Panc1 (cell line): ENCODE measurements at regions not wholly inside any gene's neighbourhood (a gene's known extent, or its start where the extent isn't known, plus 50 kb on each side); places are given as distances from the start of the nearest gene placed in this dataset.

Experiments
- ATAC-seq: fragments of 200-7000 bp; cut with Tn5 transposase; 2 replicates; pipeline ENCODE4 v1.9.1; 2020; ENCODE audit warnings: mild to moderate bottlenecking, moderate library complexity
- BruUV-seq: library from RNA; stranded (reverse); fragments of 400-500 nt; replicated peaks from 2 replicates; lab custom pipeline; 2021; lab: Mats Ljungman, UMichigan
- CTCF ChIA-PET: fragments of 300-600 bp; sonication (Branson Sonifier 250); formaldehyde crosslinking; loops from one replicate; lab custom pipeline; 2022; ENCODE audit warnings: antibody characterized with exemption; lab: Charles Lee
- POLR2A ChIA-PET: fragments of 300-600 bp; sonication (Branson Sonifier 250); formaldehyde crosslinking; loops from one replicate; lab custom pipeline; 2022; ENCODE audit warnings: antibody characterized with exemption; lab: Charles Lee
- DNase-seq: peaks from one replicate; pipeline ENCODE4 v3.0.0-alpha.2; 2010; ENCODE audit warnings: low read depth, low spot score
- H3K27ac ChIP-seq: 2 replicates; pipeline ENCODE4 v1.5.1; 2011; ENCODE audit warnings: mild to moderate bottlenecking, low read length, inconsistent platforms
- H3K27me3 ChIP-seq: fragments of 200-500 bp; sonication (Bioruptor generic); 2 replicates; pipeline ENCODE4 v1.6.0; 2014; ENCODE audit warnings: low read length, inconsistent platforms; ENCODE audit not compliant: control insufficient read depth, insufficient read depth
- H3K36me3 ChIP-seq: fragments of 200-500 bp; sonication (Bioruptor generic); 2 replicates; pipeline ENCODE4 v1.5.1; 2014; ENCODE audit warnings: inconsistent platforms, mild to moderate bottlenecking, low read length, moderate library complexity; ENCODE audit not compliant: control insufficient read depth, insufficient read depth
- H3K4me1 ChIP-seq: 2 replicates; pipeline ENCODE4 v1.5.1; 2011; ENCODE audit warnings: inconsistent platforms, mild to moderate bottlenecking, low read length, moderate library complexity; ENCODE audit not compliant: control insufficient read depth, insufficient read depth
- H3K4me3 ChIP-seq, 2 experiments: 2 replicates each; pipeline ENCODE4 v1.5.1; 2011 to 2012; ENCODE audit warnings: low read depth in 2 of 2, low read length in 2 of 2, mild to moderate bottlenecking in 2 of 2, inconsistent platforms in 1 of 2, moderate library complexity in 1 of 2
- H3K9me3 ChIP-seq: fragments of 200-500 bp; sonication (Bioruptor generic); 2 replicates; pipeline ENCODE4 v1.5.1; 2014; ENCODE audit warnings: low read depth, mild to moderate bottlenecking, inconsistent platforms, low read length, moderate library complexity; ENCODE audit not compliant: control insufficient read depth, insufficient read depth
- POLR2AphosphoS5 ChIP-seq: IDR thresholded peaks from 2 replicates; pipeline ENCODE4 v1.6.1; 2012; ENCODE audit warnings: mild to moderate bottlenecking, low read depth, low read length, moderate library complexity
- SIN3A ChIP-seq: IDR thresholded peaks from 2 replicates; pipeline ENCODE4 v1.6.1; 2012; ENCODE audit warnings: low read depth, mild to moderate bottlenecking, low read length, moderate library complexity, borderline replicate concordance; ENCODE audit not compliant: insufficient read depth
- TCF7L2 ChIP-seq: IDR thresholded peaks from 2 replicates; pipeline ENCODE4 v1.6.1; 2011; ENCODE audit warnings: mild to moderate bottlenecking, low read depth, low read length, inconsistent platforms
- in situ Hi-C: cut with HindIII; loops from 2 replicates; pipeline ENCODE4 v1.10.0; 2016; ENCODE audit warnings: low sequenced_read_pairs, low pct_unique_long_range_greater_than_20kb
- intact Hi-C: fragments of 100-400 bp; cut with micrococcal nuclease; formaldehyde crosslinking; loops from one replicate; pipeline ENCODE4 v1.10.0; 2022; ENCODE audit not compliant: unreplicated experiment
- TF ChIP-seq, protein P1 (sequence below), 2 experiments: IDR thresholded peaks; 2 replicates each; pipeline ENCODE4 v1.6.1; 2011 to 2012; ENCODE audit warnings: low read depth in 2 of 2, control low read depth in 1 of 2, low read length in 1 of 2, mild to moderate bottlenecking in 1 of 2, moderate library complexity in 1 of 2; ENCODE audit not compliant: insufficient read depth in 1 of 2
- TF ChIP-seq, protein P2 (sequence below): fragments of 450-650 bp; IDR thresholded peaks from 2 replicates; pipeline ENCODE4 v1.5.1; 2017; ENCODE audit warnings: mild to moderate bottlenecking

DNA sequence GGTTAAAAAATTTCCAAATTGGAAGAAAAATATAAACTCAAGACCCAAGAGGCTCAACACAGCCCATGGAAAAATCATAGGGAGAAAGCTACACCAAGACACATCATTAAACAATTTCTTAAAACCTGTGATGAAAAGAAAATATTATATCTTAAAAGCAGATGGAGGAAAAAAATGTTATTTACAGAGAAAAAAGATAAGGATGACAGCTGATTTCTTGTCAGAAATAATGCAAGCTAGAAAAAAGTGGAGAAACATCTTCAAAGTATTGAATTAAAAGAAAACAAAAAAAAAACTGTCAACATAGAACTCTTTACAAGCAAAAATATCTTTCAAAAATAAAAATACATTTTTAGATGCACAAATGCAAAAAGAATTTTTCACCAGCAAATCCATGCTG, 930.5 kb downstream of the ADGRL2 start:
- Histone ChIP-seq H3K27ac (no peak overlapping the region), H3K36me3 (no peaks in the 10 kb centered on the region), H3K9me3 (peaks cover 21% of the 10 kb centered on the region), H3K4me1 (no peaks in the 10 kb centered on the region), H3K4me3 (no peak overlapping the region), H3K27me3 (no peaks in the 10 kb centered on the region)
- ChIA-PET CTCF (no interaction called here), POLR2A (interaction anchor here (0.7 kb wide), 1 partner anchor 85 kb away, joined by 4 read pairs; no protein-coding TSS in a partner anchor)
- in situ Hi-C loops (no loop called here), intact Hi-C loops (no loop called here)
- TF ChIP-seq, protein P1, sequence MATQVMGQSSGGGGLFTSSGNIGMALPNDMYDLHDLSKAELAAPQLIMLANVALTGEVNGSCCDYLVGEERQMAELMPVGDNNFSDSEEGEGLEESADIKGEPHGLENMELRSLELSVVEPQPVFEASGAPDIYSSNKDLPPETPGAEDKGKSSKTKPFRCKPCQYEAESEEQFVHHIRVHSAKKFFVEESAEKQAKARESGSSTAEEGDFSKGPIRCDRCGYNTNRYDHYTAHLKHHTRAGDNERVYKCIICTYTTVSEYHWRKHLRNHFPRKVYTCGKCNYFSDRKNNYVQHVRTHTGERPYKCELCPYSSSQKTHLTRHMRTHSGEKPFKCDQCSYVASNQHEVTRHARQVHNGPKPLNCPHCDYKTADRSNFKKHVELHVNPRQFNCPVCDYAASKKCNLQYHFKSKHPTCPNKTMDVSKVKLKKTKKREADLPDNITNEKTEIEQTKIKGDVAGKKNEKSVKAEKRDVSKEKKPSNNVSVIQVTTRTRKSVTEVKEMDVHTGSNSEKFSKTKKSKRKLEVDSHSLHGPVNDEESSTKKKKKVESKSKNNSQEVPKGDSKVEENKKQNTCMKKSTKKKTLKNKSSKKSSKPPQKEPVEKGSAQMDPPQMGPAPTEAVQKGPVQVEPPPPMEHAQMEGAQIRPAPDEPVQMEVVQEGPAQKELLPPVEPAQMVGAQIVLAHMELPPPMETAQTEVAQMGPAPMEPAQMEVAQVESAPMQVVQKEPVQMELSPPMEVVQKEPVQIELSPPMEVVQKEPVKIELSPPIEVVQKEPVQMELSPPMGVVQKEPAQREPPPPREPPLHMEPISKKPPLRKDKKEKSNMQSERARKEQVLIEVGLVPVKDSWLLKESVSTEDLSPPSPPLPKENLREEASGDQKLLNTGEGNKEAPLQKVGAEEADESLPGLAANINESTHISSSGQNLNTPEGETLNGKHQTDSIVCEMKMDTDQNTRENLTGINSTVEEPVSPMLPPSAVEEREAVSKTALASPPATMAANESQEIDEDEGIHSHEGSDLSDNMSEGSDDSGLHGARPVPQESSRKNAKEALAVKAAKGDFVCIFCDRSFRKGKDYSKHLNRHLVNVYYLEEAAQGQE (IDR thresholded peaks at IDR 0.05; ENCODE audit: insufficient read depth in 1 of 2, low read depth in 2 of 2, low read length in 1 of 2) = no peak
- TF ChIP-seq SIN3A = no peak
- TF ChIP-seq, protein P2, sequence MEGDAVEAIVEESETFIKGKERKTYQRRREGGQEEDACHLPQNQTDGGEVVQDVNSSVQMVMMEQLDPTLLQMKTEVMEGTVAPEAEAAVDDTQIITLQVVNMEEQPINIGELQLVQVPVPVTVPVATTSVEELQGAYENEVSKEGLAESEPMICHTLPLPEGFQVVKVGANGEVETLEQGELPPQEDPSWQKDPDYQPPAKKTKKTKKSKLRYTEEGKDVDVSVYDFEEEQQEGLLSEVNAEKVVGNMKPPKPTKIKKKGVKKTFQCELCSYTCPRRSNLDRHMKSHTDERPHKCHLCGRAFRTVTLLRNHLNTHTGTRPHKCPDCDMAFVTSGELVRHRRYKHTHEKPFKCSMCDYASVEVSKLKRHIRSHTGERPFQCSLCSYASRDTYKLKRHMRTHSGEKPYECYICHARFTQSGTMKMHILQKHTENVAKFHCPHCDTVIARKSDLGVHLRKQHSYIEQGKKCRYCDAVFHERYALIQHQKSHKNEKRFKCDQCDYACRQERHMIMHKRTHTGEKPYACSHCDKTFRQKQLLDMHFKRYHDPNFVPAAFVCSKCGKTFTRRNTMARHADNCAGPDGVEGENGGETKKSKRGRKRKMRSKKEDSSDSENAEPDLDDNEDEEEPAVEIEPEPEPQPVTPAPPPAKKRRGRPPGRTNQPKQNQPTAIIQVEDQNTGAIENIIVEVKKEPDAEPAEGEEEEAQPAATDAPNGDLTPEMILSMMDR = no peak
- no peak for TF ChIP-seq TCF7L2
- no peak for TF ChIP-seq POLR2AphosphoS5
- no peak for DNase-seq
- ATAC-seq = no peak
- BruUV-seq = no TSS peak

DNA sequence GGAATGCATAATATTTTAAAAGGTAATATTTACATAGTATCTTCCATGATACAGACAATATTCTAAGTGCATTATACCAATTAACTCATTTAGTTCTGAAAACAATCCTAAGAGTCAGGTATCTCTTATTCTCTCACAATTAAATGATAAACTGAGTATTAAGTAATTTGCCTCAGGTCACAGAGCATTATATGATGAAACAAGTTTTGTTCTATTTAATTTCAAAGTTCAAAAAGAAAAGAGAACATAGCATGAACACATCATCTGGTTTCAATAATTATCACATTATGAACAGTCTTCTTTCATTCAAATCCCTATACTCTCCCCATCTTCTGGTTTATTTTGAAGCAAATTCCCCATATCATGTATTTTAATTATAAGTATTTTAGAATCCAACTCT, 927.5 kb downstream of the ADGRL2 start:
- TF ChIP-seq, protein P2 = no peak
- no peak for TF ChIP-seq SIN3A
- TF ChIP-seq TCF7L2 = no peak
- TF ChIP-seq, protein P1 (IDR thresholded peaks at IDR 0.05; ENCODE audit: insufficient read depth in 1 of 2, low read depth in 2 of 2, low read length in 1 of 2) = no peak
- no peak for TF ChIP-seq POLR2AphosphoS5
- intact Hi-C loops = no loop called here
- ATAC-seq (no peak), DNase-seq (no peak)
- in situ Hi-C loops = no loop called here
- no TSS peak for BruUV-seq
- Histone ChIP-seq H3K36me3 (no peaks in the 10 kb centered on the region), H3K27me3 (no peaks in the 10 kb centered on the region), H3K4me1 (no peaks in the 10 kb centered on the region), H3K9me3 (peaks cover 21% of the 10 kb centered on the region), H3K4me3 (no peak overlapping the region), H3K27ac (no peak overlapping the region)
- POLR2A ChIA-PET = no interaction called here
- CTCF ChIA-PET = no interaction called here
